Non-pigmented ciliary epithelial cell (primary cell): ENCODE measurements at regions not wholly inside any gene's neighbourhood (a gene's known extent, or its start where the extent isn't known, plus 50 kb on each side); places are given as distances from the start of the nearest gene placed in this dataset.

ENCODE experiments used
- DNase-seq: peaks from one replicate; pipeline ENCODE4 v3.0.0-alpha.2; 2010; ENCODE audit warnings: low read depth

DNA sequence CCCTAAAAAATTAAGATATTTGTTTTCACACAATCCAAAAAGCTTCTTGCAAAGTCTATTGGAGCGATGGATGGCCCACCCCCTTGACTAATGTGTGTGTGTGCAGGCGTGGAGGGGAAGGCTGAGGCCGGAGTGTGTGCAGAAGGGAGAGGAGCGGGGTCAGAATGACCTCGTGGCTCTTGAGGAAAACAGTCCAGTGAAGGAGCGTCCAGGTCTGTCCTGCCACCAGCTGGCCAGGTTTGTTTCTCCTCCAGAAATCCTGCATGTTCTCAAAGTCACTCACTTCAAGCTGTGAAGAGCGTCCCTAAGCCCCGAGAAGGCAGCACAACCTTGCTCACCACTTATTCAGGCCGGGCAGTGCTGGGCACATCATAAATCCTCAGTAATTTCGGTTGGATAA is 69.5 kb upstream of the SSX2IP start:
- DNase-seq = no peak

DNA sequence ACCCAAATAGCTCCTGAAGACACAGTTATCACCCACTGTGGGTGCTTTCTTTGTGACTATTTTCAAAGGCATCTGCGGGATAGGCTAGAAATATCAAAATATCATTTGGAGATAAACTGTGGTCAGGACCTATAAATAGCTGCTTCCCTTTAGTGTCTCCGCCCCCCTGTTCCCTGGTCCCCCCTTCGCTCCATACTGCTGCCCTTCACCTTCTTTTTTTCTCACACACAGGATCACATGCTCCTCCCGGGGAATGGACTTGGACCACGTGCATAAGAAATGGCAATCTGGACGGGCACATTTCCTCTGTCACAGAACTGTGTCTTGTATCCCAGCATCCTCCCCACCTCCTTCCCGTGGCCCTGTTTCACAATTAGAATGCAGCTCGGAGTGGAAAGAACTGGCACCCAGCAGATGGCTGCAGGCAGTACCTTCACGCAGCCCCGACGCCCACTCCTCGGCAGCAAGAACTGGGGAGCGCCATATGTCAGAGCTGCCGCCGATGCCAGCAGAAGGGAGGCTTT is 68.8 kb upstream of the SSX2IP start:
- DNase-seq = peak; percentile 34

GRCh38 chr1:84758476-84758875 is 68.2 kb upstream of the SSX2IP start:
- DNase-seq = no peak

- DNase-seq = no peak
Measured at GRCh38 chr1:84757301-84757700, 67.0 kb upstream of the SSX2IP start.

DNA sequence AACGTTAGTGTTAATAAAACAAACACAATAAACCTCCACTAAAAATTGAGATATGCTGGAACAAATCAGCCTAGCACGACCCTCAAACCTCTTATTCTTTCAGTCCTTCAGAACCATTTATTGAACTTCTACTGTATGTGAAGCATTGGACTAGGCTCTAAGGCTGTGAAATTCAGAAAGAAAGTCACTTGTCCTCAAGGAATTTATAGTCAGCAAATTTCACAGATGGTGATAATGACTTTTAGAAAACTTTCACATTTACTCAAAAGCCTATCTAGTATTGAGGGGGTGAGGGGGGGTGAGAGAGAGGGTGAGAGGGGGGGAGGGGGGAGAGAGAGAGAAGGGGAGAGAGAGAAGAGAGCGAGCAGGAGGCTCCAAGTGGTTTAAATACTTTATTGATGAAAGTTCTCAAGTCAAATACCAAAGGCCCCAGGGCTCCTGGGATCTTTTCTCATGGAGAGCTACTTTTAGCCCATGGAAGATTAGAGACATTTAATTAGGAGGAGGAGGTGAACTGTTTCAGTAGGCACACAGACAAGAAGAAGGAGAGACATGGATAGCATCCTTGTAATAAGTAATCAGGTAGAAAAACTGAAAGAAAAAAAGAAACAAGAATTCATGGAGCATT is 66.3 kb upstream of the SSX2IP start:
- no peak for DNase-seq

DNA sequence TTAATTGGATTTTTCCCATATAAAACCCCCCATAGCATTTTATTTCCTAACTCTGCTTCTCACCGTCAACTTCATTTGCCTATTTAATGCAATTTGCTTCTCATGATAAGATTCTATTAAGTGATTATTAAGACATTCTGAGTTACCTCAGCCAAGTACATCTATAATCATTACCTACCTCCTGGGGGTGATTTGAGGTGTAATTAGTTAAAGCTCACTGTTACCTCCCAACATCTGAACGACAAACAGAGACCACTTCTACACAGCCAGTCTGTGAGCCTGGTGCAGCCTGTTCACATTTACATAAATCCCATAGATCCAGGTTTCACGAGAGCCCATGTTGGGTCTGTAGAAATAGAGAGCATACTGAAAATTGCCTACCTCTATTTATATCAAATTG is 65.7 kb upstream of the SSX2IP start:
- DNase-seq = no peak

- DNase-seq = no peak
Measured at GRCh38 chr1:84755216-84755615, 65.0 kb upstream of the SSX2IP start.

- no peak for DNase-seq
Measured at GRCh38 chr1:84754386-84754703, 64.1 kb upstream of the SSX2IP start.

- DNase-seq = no peak
Measured at GRCh38 chr1:84753516-84754385, 63.5 kb upstream of the SSX2IP start.

DNA sequence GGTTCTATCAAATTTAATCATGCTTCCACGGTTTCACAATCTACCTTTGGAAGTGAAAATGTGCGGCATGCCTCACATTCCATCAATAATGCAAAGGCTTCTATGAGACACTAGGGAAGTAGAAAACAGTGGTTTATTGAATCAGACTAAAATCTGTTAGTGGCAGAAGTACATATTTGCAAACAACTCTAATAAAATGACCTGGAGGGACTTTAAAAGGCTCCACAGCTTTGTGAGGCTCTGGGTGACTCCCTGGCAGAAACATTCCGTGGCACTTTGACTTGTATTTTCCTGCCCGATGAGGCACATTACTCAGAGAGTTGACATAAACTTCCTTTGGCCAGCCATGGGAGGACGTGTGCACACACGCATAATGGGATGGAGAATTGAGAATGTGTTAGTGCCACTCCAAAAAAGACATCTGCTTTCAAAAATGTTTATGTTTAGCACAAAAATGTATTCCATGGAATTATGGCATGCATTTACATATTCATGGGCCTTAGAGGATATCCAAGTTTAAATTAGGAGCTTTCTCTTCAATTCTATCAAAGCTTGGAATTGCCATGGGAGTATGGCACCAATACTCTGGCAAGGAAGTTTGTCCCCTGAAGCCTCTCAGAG is 60.0 kb upstream of the SSX2IP start:
- DNase-seq = no peak

- no peak for DNase-seq
Measured at GRCh38 chr1:84749427-84749826, 59.2 kb upstream of the SSX2IP start.

DNA sequence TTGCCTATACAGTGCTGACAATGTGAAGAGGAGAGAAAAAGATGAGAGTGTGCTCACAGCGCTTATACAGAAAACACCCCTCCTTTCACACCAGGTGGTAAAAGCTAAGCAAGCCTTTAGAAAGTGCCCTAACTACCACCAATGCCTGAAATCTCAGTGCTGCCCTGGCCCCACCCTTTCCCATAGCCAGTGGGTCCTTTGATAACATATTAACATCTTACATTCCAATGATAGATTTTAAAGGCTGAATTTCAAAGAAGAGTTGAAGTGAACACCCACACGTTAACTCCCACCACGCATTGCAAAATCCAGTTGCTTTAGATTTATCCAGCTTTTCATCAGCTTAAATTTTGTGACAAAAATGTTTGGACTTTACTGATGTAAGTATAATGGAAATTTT is 58.1 kb upstream of the SSX2IP start:
- DNase-seq = no peak

DNA sequence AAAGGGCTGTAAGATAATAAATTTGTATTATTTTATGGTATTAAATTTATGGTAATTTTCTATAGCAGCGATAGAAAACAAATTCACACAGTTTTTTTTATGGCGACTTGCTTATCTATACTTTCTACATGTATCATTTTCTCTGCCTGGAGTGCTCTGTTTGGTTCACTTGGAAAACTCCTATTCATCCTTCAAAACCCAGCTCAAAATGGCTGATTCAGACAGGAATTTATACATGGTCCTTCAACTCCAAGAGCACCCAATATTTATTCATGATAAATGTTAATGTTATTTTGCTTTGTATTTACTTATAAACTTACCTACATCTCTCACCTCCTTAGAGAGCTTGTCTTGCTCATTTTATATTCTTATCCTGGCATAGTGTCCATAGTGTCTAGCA is 55.6 kb upstream of the SSX2IP start:
- DNase-seq = no peak

DNA sequence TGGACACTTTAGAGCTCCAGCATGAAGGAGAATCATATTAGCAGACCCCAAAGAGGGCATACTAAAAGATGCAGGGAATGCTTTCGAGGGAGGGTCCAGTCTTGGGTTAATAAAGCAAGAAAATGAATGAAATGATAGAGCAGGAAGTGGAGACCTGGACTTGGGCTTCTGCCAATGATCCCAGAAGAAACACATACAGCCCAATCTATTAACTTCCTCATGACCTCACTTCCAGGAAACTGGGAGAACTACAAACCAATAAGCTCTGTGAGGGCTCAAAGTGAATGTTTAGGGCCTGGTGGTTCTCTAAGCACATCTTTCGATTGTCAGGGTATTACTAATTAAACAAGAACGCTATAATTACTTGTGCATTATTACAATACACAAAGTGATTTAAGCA is 53.6 kb upstream of the SSX2IP start:
- no peak for DNase-seq

DNA sequence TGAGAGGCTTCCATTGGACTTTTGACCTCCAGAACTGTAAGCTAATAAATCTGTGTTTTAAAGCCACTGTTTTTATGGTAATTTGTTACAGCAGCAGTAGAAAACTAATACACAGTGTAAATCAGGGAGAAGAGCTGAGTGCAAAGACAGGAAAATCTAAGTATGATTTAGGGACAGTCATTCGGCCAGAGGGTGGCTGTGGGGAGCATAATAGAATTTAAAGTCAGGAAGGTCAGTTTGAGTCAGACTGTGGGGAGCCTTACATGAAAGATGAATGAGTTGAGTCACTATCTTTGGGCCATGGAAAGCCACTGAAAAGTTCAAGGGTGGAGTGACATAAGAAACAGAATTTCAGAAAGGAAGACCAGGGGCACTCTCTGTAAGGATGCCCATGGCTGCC is 52.4 kb upstream of the SSX2IP start:
- no peak for DNase-seq

DNA sequence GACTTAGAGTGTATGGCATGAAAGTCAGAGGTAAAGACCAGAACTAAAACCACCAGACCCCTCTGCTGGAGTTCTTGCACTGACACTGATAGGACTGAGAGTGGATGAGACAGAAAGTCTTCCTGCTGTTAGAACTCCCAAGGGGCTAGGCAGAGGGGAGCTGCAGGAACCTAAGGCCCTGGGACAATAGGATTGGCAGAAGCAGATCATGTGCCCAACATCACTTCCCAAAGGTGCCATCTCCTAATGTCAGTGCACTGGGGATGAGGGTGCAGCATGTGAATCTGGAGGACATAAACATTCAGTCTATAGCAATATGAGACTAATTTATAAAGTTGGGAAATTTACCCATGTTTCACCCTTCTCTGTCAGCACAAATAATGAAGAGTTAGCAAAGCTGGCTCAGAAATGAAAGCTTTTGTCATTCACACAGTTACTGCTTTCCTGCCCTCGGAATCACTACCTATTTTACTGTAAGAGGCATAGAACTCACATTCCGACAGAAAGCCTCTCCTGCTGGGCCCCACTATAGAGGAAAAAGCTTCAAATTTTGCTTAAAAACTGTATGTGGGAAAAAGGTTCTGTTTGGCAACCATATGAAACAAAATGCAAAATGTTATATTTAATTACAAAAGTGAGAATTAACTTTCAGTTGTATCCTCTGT is 49.9 kb upstream of the SSX2IP start:
- no peak for DNase-seq
